ENCODE measurements at regions not wholly inside any gene's neighbourhood (a gene's known extent, or its start where the extent isn't known, plus 50 kb on each side); places are given as distances from the start of the nearest gene placed in this dataset.
A peak's percentile ranks its signal among the peaks of the same experiment; 100 is the strongest.

DNA sequence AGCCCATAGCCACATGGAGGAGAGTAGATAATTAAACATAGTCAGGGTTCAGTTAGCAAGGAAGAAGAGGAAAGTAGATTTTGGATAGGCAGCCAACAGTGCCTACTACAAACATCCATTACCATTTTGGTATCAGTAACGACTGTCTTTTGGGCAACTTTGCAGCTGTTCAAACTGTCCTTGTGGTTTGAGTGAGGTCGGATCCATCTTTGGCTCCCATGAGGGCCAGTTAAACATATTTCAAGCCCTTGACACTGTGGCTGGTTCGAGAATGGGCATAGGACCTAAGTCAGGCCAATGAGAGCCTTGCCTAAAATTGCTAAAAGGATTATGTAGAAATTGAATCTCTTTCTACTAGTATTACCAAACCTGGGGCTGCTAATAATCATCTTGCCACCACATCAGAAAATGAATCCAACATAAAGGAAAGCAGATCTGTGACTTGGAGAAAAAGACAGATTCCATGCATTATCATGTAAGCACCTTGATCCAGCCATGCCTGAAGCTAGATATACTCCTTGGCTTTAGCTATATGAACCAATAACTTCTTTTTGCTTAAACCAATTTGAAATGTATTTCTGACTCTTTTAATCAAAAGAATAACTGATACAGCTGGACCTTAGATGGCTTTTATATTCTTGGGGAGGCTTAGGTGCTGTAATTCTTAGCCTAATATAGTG lies 75.0 kb upstream of the STAM2 start:
- CTCF ChIA-PET, result no interaction called here
- no peak overlapping the region for H3K4me3 ChIP-seq (ENCODE audit: control insufficient read depth in 1 of 7, extremely low read depth in 1 of 7, insufficient read depth in 4 of 7, low read depth in 2 of 7, low read length in 6 of 7)
- no peaks in the 10 kb centered on the region for H3K9me3 ChIP-seq (ENCODE audit: control extremely low read depth in 1 of 5, control insufficient read depth in 4 of 5, insufficient read depth in 2 of 5, low read depth in 1 of 5, low read length in 4 of 5)
- no peak for DNase-seq
- POLR2A ChIA-PET, result no interaction called here
- H3K36me3 ChIP-seq (ENCODE audit: control insufficient read depth in 4 of 4, insufficient read depth in 4 of 4, low read length in 3 of 4), result no peaks in the 10 kb centered on the region
- H3K4me1 ChIP-seq (ENCODE audit: control extremely low read depth in 1 of 4, control insufficient read depth in 4 of 4, insufficient read depth in 4 of 4, low read length in 3 of 4), result no peaks in the 10 kb centered on the region
- peaks cover 0 to 2% (median 0%) of the 10 kb centered on the region in 5 experiments for H3K27me3 ChIP-seq (replicated peaks in 2 of 5; ENCODE audit: control insufficient read depth in 4 of 5, insufficient read depth in 5 of 5, low read length in 4 of 5)
- no peak overlapping the region for H3K27ac ChIP-seq (ENCODE audit: insufficient read depth in 1 of 2, low read depth in 1 of 2, low read length in 2 of 2, poor library complexity in 1 of 2, severe bottlenecking in 2 of 2)
- WGBS (ENCODE audit: insufficient coverage), result 100% methylated on average over 2 of the region's 3 CpGs

DNA sequence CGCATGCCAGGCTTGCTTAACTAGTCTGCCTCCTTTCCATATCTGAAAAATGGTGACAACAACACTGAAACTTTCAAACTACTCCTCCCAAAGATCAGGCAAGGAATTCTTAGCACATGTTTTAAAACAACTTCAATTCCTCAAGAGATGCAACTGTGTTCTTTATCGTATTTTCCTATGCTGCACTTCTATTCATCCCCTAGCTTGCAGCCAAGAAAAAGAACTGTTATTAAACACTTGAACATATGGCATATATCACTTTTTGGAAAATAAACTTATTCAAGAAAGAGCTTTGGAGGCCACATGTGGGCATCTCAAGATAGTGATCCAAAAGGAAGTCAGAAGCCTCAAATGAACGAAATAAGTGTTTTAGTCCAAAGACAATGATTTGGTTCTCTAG lies 75.6 kb upstream of the STAM2 start:
- Histone ChIP-seq H3K27ac (ENCODE audit: insufficient read depth in 1 of 2, low read depth in 1 of 2, low read length in 2 of 2, poor library complexity in 1 of 2, severe bottlenecking in 2 of 2) (no peak overlapping the region), H3K36me3 (ENCODE audit: control insufficient read depth in 4 of 4, insufficient read depth in 4 of 4, low read length in 3 of 4) (no peaks in the 10 kb centered on the region), H3K4me3 (ENCODE audit: control insufficient read depth in 1 of 7, extremely low read depth in 1 of 7, insufficient read depth in 4 of 7, low read depth in 2 of 7, low read length in 6 of 7) (no peak overlapping the region), H3K4me1 (ENCODE audit: control extremely low read depth in 1 of 4, control insufficient read depth in 4 of 4, insufficient read depth in 4 of 4, low read length in 3 of 4) (no peaks in the 10 kb centered on the region), H3K9me3 (ENCODE audit: control extremely low read depth in 1 of 5, control insufficient read depth in 4 of 5, insufficient read depth in 2 of 5, low read depth in 1 of 5, low read length in 4 of 5) (no peaks in the 10 kb centered on the region), H3K27me3 (replicated peaks in 2 of 5; ENCODE audit: control insufficient read depth in 4 of 5, insufficient read depth in 5 of 5, low read length in 4 of 5) (peaks cover 0 to 2% (median 0%) of the 10 kb centered on the region in 5 experiments)
- ChIA-PET CTCF (no interaction called here), POLR2A (interaction anchor here (0.7 kb wide), 1 partner anchor 237 kb away, joined by 3 read pairs; no protein-coding TSS in a partner anchor)
- no peak for DNase-seq
- WGBS (ENCODE audit: insufficient coverage), result 54% methylated on average over 2 of the region's 3 CpGs

DNA sequence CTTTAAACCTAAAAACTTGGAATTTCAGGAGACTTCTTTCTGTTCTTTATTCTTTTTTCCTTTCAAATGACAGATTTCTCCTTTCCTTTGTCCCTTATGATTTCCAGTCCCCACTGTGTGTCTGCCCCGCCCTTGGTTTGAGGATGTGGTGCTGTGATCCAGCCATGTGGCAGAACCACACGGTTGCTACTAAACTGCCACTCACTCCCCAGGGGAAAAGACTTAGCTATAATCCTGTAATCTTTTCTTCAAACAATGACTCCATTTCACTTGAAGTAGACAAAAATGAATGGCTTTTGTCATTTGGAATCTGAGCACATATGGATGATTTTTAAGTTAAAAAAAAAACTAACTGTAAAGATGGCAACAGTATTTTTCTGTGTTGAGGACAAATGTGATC lies 76.2 kb upstream of the STAM2 start:
- ChIA-PET CTCF (interaction anchor here (0.6 kb wide), 1 partner anchor 373 kb away, joined by 3 read pairs; no protein-coding TSS in a partner anchor), POLR2A (interaction anchor here (0.7 kb wide), 1 partner anchor 237 kb away, joined by 3 read pairs; no protein-coding TSS in a partner anchor)
- WGBS (ENCODE audit: insufficient coverage), result no CpG with 5 or more reads among the region's 2 CpGs
- H3K27me3 ChIP-seq (replicated peaks in 2 of 5; ENCODE audit: control insufficient read depth in 4 of 5, insufficient read depth in 5 of 5, low read length in 4 of 5), result peaks cover 0 to 2% (median 0%) of the 10 kb centered on the region in 5 experiments
- H3K4me3 ChIP-seq (ENCODE audit: control insufficient read depth in 1 of 7, extremely low read depth in 1 of 7, insufficient read depth in 4 of 7, low read depth in 2 of 7, low read length in 6 of 7), result no peak overlapping the region
- no peak overlapping the region for H3K27ac ChIP-seq (ENCODE audit: insufficient read depth in 1 of 2, low read depth in 1 of 2, low read length in 2 of 2, poor library complexity in 1 of 2, severe bottlenecking in 2 of 2)
- no peaks in the 10 kb centered on the region for H3K9me3 ChIP-seq (ENCODE audit: control extremely low read depth in 1 of 5, control insufficient read depth in 4 of 5, insufficient read depth in 2 of 5, low read depth in 1 of 5, low read length in 4 of 5)
- no peak for DNase-seq
- no peaks in the 10 kb centered on the region for H3K4me1 ChIP-seq (ENCODE audit: control extremely low read depth in 1 of 4, control insufficient read depth in 4 of 4, insufficient read depth in 4 of 4, low read length in 3 of 4)
- H3K36me3 ChIP-seq (ENCODE audit: control insufficient read depth in 4 of 4, insufficient read depth in 4 of 4, low read length in 3 of 4), result no peaks in the 10 kb centered on the region

DNA sequence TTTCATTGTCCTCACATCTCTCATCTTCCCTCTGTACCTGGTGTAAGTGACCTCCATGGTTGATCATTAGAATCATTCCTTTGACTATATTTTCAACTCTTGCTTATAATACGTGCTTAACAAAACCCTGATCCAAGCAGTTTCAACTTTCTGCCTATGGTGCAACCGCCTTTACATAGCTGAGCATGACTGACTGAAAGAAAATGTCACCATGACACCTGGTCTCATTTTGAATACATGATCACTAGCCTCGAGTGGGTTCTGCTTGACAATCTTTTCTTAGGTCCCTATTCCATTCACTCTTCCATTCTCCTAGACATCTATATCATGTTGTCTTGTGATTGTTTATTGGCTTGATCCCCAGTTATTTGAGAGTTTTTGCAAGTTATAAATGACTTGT lies 78.9 kb upstream of the STAM2 start:
- 100% methylated on average over 1 of the region's 3 CpGs for WGBS (ENCODE audit: insufficient coverage)
- ChIA-PET CTCF (no interaction called here), POLR2A (no interaction called here)
- H3K36me3 ChIP-seq (ENCODE audit: control insufficient read depth in 4 of 4, insufficient read depth in 4 of 4, low read length in 3 of 4), result no peaks in the 10 kb centered on the region
- no peak for DNase-seq
- H3K27ac ChIP-seq (ENCODE audit: insufficient read depth in 1 of 2, low read depth in 1 of 2, low read length in 2 of 2, poor library complexity in 1 of 2, severe bottlenecking in 2 of 2), result no peak overlapping the region
- H3K9me3 ChIP-seq (ENCODE audit: control extremely low read depth in 1 of 5, control insufficient read depth in 4 of 5, insufficient read depth in 2 of 5, low read depth in 1 of 5, low read length in 4 of 5), result no peaks in the 10 kb centered on the region
- H3K4me1 ChIP-seq (ENCODE audit: control extremely low read depth in 1 of 4, control insufficient read depth in 4 of 4, insufficient read depth in 4 of 4, low read length in 3 of 4), result no peaks in the 10 kb centered on the region
- peaks cover 0 to 2% (median 0%) of the 10 kb centered on the region in 5 experiments for H3K27me3 ChIP-seq (replicated peaks in 2 of 5; ENCODE audit: control insufficient read depth in 4 of 5, insufficient read depth in 5 of 5, low read length in 4 of 5)
- H3K4me3 ChIP-seq (ENCODE audit: control insufficient read depth in 1 of 7, extremely low read depth in 1 of 7, insufficient read depth in 4 of 7, low read depth in 2 of 7, low read length in 6 of 7), result no peak overlapping the region

DNA sequence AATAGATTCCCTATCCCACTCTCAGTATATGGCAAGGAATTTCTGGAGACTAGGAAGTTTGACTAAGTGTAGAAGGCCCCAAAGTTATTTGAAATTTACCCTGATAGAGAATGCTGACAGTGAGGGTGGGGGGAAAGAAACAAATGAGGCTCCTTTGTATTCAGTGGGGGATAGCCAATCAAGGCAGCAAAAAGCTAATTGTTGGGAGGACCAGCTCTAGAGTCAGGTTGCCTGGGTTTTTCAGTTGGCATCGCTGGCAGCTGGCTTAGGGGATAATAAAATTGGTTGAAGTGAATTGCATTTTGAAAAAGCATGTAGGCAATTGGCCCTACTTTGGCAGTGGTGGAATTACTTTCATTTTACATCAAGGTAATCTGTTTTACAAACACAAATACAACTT lies 79.4 kb upstream of the STAM2 start:
- WGBS (ENCODE audit: insufficient coverage), result 100% methylated on average over 1 of the region's 1 CpG
- ChIA-PET POLR2A (no interaction called here), CTCF (no interaction called here)
- no peaks in the 10 kb centered on the region for H3K9me3 ChIP-seq (ENCODE audit: control extremely low read depth in 1 of 5, control insufficient read depth in 4 of 5, insufficient read depth in 2 of 5, low read depth in 1 of 5, low read length in 4 of 5)
- H3K27me3 ChIP-seq (replicated peaks in 2 of 5; ENCODE audit: control insufficient read depth in 4 of 5, insufficient read depth in 5 of 5, low read length in 4 of 5), result peaks cover 0 to 2% (median 0%) of the 10 kb centered on the region in 5 experiments
- no peak for DNase-seq
- H3K4me1 ChIP-seq (ENCODE audit: control extremely low read depth in 1 of 4, control insufficient read depth in 4 of 4, insufficient read depth in 4 of 4, low read length in 3 of 4), result no peaks in the 10 kb centered on the region
- H3K4me3 ChIP-seq (ENCODE audit: control insufficient read depth in 1 of 7, extremely low read depth in 1 of 7, insufficient read depth in 4 of 7, low read depth in 2 of 7, low read length in 6 of 7), result no peak overlapping the region
- H3K27ac ChIP-seq (ENCODE audit: insufficient read depth in 1 of 2, low read depth in 1 of 2, low read length in 2 of 2, poor library complexity in 1 of 2, severe bottlenecking in 2 of 2), result no peak overlapping the region
- no peaks in the 10 kb centered on the region for H3K36me3 ChIP-seq (ENCODE audit: control insufficient read depth in 4 of 4, insufficient read depth in 4 of 4, low read length in 3 of 4)

GRCh38 chr2:152255918-152256317 lies 79.1 kb upstream of the FMNL2 start:
- no peaks in the 10 kb centered on the region for H3K4me1 ChIP-seq (ENCODE audit: control extremely low read depth in 1 of 4, control insufficient read depth in 4 of 4, insufficient read depth in 4 of 4, low read length in 3 of 4)
- CTCF ChIA-PET, result no interaction called here
- POLR2A ChIA-PET, result no interaction called here
- no peak for DNase-seq
- peaks cover 0 to 2% (median 0%) of the 10 kb centered on the region in 5 experiments for H3K27me3 ChIP-seq (replicated peaks in 2 of 5; ENCODE audit: control insufficient read depth in 4 of 5, insufficient read depth in 5 of 5, low read length in 4 of 5)
- H3K9me3 ChIP-seq (ENCODE audit: control extremely low read depth in 1 of 5, control insufficient read depth in 4 of 5, insufficient read depth in 2 of 5, low read depth in 1 of 5, low read length in 4 of 5), result peaks cover 0 to 3% (median 0%) of the 10 kb centered on the region in 5 experiments
- H3K36me3 ChIP-seq (ENCODE audit: control insufficient read depth in 4 of 4, insufficient read depth in 4 of 4, low read length in 3 of 4), result no peaks in the 10 kb centered on the region
- H3K4me3 ChIP-seq (ENCODE audit: control insufficient read depth in 1 of 7, extremely low read depth in 1 of 7, insufficient read depth in 4 of 7, low read depth in 2 of 7, low read length in 6 of 7), result no peak overlapping the region
- H3K27ac ChIP-seq (ENCODE audit: insufficient read depth in 1 of 2, low read depth in 1 of 2, low read length in 2 of 2, poor library complexity in 1 of 2, severe bottlenecking in 2 of 2), result no peak overlapping the region

GRCh38 chr2:152260939-152261338 lies 74.0 kb upstream of the FMNL2 start:
- H3K4me3 ChIP-seq (ENCODE audit: control insufficient read depth in 1 of 7, extremely low read depth in 1 of 7, insufficient read depth in 4 of 7, low read depth in 2 of 7, low read length in 6 of 7), result no peak overlapping the region
- H3K9me3 ChIP-seq (ENCODE audit: control extremely low read depth in 1 of 5, control insufficient read depth in 4 of 5, insufficient read depth in 2 of 5, low read depth in 1 of 5, low read length in 4 of 5), result peaks cover 0 to 6% (median 2%) of the 10 kb centered on the region in 5 experiments
- no CpG with 5 or more reads among the region's 4 CpGs for WGBS (ENCODE audit: insufficient coverage)
- no peaks in the 10 kb centered on the region for H3K27me3 ChIP-seq (replicated peaks in 2 of 5; ENCODE audit: control insufficient read depth in 4 of 5, insufficient read depth in 5 of 5, low read length in 4 of 5)
- ChIA-PET POLR2A (no interaction called here), CTCF (no interaction called here)
- no peak overlapping the region for H3K27ac ChIP-seq (ENCODE audit: insufficient read depth in 1 of 2, low read depth in 1 of 2, low read length in 2 of 2, poor library complexity in 1 of 2, severe bottlenecking in 2 of 2)
- DNase-seq, result peak in 1 of 3 donors; percentile 1
- no peaks in the 10 kb centered on the region for H3K4me1 ChIP-seq (ENCODE audit: control extremely low read depth in 1 of 4, control insufficient read depth in 4 of 4, insufficient read depth in 4 of 4, low read length in 3 of 4)
- no peaks in the 10 kb centered on the region for H3K36me3 ChIP-seq (ENCODE audit: control insufficient read depth in 4 of 4, insufficient read depth in 4 of 4, low read length in 3 of 4)

All from common myeloid progenitor, CD34-positive (primary cell).